NCI-H226 (cell line): ENCODE measurements at regions not wholly inside any gene's neighbourhood (a gene's known extent, or its start where the extent isn't known, plus 50 kb on each side); places are given as distances from the start of the nearest gene placed in this dataset.

Experiments
- DNase-seq: peaks from one replicate; pipeline ENCODE4 v3.0.0-alpha.2; 2015

DNA sequence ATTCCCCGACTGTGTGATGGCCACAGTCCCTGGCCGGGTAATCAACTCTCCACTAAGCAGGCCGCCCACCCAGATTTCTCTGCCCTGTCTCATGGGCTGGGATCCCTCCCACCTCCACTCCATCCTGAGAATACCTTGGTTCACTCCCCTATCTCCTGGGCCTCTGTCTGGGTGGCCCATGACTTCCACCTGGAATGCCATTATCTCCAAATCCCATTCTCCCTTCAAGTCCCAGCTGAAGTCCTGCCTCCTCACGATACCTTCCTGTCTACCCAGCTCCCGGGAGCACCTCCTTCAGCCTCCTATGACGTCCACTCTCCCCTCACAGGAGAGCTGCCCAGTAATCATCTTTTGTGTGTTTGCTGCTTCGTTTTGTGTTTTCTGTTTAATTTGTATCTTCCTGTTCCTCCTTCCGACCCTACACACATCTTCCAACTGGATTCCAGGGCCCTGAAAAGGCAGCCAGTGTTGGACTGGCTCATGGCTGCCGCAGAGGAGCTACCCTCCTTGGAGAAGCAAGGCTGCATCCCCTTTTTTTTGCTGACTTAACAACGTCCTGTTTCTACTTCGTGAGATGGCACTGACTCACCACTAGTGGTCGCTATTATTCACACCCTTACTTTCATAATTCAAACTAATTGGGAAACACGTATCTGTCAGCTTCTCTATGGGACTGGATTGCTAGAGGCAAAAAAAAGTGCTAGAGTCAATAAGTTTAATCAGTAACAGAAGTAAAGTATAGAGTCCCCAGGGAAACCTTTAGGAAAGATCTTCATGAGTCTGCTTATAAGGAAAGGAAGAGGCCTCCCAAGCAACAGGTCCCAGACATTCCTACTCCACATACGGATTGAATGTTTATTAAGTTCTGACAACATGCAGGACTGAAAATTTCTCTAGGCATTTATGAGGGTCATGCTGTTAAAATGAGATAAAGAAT lies 171.9 kb upstream of the GATA6 start:
- DNase-seq = peak; percentile 19

DNA sequence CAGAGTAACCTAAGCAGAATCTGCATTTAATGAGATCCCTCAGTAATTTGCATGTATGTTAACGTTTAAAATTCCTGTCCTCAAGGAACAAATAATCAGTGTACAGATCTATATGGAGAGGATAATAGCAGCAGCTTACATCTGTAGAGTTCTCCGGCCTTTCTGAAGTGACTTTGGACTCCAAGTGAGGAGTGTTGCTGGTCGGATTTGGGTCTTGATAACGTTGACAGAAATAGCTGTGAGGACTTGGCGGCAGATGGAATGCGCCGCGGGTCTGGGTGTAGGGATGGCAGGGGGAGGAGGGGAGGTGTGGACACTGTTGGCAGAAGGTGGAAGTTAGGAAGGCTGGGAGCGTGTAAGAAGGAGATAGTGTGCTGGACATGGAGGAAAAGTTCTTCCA lies 170.9 kb upstream of the GATA6 start:
- DNase-seq = no peak

DNA sequence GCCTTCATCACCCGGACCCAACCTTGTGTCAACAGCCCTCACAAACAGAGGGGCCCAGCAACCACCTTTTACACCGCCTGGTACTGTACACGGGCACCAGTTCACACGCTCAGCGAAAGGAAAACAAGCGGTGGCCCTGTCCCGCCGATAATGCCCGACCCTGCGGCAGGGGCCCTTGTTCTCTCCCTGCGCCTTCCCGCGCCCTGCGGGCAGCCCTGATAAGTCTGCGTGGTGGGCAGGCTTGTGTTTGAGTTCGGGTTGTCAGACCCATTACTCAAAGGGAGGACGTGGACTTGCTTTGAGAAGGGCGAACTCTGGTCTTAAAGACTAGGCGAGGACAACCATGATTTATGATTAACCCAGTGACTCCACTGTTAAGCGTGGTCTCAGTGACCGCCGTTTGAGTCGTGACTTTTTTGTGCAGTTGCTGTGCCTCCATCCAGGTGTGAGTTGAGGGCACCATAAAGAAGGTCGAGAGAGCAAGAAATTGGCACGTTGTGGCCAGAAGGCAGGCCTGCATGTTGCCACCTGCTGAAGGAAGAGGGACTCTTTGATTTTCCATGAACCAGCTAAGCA lies 167.4 kb upstream of the GATA6 start:
- DNase-seq = no peak

DNA sequence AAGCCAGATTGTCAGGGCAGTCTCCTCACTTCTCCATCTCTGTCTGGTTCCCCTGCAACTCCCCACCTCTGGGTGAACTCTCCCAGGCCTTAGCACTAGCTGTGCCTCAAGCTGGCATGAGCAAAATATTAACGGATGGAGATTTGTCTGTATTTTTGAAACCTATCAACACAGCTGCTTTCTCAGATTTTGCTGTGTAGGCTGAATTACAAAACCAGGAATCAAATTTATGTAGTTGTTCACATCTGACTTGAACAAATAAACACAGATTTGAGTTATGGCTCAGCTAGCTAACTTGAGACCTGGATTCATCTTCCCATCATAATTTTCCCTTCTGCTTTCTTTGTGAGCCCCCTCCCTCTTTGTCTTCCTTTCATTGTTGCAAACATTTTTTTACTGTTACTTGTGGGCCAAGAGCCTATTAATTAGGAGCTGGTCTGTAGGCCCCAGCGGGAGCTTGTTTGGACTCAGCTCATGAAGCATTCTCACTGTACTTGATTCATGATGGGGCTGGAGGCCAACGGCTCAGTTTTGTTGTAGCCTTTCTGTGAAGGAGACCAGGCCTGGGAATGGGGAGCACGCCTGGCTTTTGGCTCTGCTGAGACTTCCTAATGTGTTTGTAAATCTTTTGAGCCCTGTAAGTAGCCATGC lies 164.1 kb upstream of the GATA6 start:
- no peak for DNase-seq

DNA sequence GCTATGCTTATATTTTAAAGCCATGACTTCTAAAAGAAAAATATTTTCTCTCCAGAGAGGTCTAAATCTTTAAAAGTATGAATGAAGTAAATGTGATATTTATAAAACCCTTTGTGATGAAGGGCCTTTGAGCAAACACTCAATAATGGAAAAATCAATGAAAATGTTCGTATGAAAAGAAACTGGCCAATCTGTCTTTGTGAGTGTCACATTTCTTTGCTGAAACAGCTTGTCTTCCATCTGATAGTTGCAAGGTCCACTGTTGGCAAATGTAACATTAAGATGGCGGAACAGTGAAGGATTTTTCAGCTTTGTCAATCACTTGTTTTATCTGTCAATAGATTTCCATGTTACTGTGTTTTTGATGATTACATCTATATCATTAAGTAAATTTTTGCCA lies 162.9 kb upstream of the GATA6 start:
- no peak for DNase-seq

DNA sequence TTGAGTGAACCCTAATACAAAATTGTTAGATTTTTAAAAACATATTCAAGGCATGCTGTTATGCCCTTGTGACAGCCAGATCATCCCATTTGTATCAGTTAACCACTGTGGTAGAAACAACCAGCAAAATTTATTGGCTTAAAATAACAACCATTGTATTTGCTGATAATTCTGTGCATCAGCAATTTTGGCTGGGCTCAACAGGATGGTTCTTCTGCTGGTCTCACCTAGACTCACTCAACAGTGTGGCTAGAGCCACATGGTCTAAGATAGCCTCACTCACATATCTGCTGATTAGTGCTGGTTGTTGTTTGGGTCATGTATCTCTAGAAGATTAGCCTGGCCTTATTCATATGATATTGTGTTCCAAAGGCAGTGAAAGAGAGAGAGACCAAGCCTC lies 160.1 kb upstream of the GATA6 start:
- no peak for DNase-seq

DNA sequence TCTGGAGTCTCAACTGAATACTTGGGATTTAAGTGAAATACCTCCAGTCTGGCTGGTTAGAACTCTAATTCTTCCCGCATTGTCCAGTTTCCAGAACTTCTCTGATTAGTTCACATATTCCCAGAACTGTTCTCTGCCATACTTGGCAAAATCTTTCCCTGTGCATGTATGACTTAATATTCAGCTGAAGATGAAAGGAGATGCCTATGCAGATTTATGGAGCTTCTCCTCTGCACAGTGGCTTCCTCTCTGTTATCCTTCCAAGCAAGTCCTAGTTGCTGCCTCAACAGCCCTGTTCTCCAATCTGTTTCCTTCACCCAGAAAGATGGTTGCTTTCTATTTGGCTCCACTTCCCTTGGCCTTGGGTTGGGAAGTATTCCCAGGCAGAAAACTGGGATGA lies 155.4 kb upstream of the GATA6 start:
- no peak for DNase-seq

DNA sequence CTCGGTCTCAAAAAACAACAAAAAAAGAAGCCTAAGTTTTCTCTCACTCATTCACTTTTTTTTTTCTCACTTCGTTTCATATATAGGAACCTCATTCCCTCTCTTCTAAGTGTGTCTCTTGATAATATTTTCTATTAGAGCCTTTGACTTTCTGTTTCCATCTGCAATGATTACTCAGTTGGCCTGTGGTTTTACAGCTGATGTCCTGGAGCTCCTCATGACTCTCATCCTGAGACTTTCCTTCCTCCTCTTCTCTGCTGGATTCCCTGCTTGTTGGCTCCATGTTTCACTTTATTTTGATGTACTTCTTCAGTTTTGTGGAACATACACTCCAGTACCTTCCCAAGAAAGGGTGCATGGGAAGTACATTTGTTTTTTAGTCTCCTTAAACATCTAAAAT lies 154.2 kb upstream of the GATA6 start:
- DNase-seq = no peak

DNA sequence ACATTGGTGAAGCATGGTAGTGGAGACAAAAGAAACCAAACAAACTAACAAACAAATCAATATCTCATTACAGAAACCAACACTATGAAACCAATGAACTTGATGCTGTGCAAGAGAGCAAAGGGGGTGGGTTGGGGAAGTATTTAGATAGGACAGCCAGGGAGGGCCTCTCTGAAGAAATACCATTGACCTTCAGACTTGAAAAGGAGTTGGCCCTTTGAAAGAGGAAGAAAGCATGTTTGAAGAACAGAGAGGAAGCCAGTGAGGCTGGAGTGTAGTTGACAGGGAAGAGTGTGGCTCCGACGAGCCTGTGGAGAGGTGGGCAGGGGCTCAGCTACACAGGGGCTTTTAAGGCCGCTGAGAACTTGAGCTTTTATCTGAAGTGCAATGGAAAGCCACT lies 151.0 kb upstream of the GATA6 start:
- no peak for DNase-seq

DNA sequence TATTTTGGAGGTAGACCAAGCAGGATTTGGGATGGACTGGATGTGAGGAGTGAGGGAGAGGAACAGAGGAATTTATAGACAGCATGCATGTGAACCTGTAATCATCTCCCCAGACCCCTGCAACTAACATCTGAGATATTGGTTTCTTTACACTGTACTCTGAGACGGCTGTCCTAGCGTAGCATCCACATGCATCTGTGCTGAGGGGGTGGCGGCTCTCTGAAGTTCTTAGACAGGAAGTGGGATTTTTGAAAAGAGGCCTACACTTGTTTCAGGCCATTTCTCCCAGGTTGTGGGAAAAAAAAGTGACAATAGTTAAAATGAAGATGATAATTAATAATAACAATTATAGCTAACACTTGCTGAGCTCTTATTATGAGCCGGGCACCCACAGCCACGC lies 150.2 kb upstream of the GATA6 start:
- no peak for DNase-seq

DNA sequence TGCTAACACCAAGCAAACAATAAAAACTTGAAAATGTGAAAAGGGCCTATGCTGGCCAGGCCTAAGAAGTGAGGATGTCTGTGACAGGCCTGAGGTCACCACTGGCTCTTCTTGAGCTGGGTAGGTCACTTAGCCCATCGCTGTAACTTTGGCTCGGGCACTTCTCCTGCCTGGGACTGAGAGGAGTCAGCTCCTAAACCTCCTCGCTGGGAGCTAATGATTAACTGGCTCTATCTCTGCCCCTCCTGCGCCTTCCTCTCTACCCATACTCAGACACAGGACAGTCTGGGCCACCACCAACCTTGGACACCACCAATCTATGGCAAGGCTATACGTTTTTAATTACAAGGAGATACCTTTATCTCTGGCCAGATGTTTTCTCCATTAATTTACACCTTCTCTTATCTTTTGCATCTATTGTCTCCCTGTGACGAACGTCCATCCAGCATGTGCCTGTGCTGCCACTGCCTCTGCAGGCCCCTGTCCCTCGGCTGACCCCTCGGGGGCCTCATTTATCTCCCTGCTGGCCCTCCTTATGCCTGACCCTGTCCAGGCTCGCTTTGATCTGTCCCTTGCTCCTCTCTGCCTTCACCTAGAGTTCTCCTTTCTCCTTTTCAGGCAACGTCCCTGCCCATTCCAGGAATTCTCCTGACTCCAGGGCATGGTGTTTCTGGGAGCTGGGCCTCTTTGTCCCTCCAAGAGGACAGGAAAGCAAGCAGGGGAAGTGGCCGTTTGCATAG lies 149.1 kb upstream of the GATA6 start:
- no peak for DNase-seq

DNA sequence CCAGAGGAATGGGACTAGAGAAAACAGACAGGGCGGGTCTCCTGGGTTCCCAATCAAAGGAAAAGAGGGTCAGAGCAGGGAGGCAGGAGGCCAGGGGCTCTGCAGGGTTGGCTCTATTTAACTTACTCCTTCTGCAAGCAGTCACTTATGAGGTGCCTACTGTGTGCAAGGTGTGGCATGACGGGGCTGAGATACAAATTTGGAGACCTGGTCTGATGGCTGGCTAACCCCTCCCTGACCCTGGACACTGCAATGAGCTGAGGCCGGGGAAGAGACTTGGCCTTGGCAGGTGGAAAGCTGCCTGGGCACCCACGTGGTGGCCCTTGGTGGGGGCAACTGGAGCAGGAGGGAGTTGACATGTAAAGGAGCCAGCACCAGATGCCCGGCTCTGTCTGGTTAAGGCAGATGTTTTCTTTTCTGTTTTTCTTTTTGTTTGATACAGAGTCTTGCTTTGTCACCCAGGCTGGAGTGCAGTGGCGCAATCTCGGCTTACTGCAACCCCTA lies 148.5 kb upstream of the GATA6 start:
- no peak for DNase-seq

DNA sequence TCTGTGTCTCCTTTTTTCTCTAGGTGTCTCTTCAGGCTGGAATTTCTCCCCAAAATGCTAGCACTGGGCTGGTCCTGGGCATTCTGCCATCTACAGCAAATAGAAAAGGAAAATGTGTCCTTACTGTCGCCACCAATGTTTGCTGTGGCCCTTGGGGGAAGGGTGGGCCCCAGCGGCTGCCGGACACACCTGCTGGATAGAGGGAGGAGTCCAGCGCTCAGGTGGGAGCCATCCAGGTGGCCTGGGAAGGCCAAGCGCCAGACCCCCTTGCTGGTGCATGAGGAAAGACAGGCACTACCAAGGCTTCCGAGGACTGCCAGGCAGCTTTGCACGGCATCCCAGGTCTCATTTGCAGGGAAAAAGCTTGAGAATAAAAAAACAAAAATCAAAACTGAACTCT lies 147.7 kb upstream of the GATA6 start:
- no peak for DNase-seq

DNA sequence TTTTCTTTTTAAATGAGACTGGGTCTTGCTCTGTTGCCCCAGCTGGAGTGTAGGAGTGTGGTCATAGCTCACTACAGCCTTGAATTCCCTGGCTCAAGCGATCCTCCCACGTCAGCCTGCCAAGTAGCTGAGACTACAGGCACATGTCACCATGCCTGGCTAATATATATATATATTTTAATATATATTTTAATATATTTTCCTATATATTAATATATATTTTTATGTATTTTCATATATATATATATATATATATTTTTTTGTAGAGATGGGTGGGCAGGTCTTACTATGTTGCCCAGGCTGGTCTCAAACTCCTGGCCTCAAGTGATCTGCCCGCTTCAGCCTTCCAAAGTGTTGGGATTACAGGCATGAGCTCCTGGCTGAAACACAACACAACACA lies 144.5 kb upstream of the GATA6 start:
- no peak for DNase-seq

DNA sequence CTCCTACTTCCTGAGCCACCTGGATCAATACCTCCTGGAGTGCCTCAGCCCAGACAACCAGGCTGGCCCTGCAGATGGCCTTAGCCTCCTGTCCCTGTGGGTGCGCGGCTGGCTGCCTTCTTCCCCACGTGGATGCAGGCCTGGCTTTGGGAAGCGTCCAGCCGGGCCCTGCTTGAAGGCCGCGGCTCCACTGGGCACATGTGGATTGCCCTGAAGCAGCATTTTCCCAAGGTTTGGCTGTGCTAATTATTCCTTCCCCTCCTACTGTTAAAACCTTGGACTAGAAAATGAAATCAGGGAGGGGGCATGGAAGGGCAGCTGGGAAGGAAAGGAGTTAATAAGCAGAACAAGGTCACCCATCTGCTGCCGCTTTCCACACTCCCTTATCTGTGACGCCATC lies 143.0 kb upstream of the GATA6 start:
- no peak for DNase-seq

DNA sequence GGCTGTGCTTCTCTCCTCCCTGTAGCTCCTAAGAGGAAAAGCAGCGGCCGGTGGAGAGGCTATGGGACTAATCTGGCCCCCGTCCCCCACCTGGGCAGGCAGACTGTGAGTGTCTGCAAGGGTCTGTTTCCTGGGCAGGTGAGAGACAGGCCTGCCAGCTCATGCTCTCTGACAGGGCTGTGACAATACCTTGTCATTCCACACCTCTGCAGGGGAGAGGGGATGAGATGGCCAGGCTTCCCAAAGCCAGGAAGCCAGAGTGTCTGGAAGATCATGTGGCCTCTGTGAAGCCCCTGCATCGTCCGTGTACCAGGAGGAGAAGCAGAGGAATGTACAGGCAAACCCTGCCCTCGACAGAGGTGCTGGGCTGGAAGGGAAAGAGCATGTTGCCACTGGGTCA lies 142.5 kb upstream of the GATA6 start:
- DNase-seq = no peak

DNA sequence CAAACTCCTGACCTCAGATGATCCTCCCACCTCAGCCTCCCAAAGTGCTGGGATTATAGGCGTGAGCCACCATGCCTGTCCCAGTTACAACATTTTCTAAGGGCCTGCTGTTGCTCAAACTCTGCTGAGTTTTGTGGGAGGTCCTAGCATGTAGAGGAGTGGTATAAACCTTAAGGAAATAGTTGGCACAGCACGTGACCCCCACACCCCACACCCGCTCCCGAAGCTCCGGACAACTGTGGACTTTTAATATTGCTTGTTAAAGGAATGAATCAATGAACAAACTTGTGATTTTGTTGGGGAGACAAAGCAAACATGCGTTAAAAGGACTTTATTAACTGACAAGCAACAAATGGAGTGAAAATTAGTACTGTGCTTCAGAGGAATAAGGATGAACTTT lies 137.8 kb upstream of the GATA6 start:
- DNase-seq = no peak

DNA sequence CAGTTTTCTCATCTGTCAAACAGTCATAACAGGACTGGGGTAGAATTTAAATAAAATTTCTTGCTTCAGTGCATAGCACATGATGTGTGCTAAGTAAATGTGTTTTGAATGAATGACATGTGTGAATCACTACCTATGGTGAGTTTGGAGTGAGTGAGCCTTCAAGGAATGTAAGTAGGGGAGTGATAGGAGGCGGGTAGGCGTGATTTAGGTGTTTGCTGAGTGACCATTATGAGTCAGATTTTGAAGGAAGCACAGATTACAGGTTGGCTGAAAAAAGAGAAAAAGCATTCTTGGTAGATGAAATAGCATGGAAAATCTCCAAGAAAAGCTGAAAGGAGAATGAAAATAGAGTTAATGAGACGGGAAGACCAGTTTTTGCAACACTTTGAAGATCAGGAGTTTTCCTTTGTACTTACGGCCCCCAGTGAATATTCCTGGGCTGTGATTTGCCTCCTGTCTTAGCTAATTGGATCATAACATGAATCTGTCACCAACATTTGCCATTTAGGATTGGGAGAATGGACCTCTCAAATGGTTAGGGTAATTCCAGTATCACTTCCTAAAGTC lies 136.9 kb upstream of the GATA6 start:
- peak; percentile 97 for DNase-seq

DNA sequence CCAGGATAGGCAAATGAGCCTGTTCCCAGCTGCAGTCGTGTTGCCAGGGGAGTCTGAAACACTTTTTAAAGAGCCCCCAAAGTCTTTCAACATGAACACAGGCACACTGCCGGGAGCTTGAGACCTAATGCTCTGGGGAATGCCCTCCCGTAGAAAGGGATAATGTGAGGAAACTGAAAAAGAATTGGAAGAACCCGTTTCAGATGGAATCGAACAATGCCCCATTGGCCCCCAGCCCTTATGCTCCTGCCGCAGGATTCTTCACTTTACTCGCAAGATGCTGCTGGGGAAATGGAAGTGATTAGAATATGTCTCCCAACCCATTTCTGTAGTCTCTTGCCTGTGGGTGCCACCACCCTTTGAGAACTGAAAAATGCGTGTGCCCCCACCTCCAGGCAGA lies 136.3 kb upstream of the GATA6 start:
- DNase-seq = no peak

DNA sequence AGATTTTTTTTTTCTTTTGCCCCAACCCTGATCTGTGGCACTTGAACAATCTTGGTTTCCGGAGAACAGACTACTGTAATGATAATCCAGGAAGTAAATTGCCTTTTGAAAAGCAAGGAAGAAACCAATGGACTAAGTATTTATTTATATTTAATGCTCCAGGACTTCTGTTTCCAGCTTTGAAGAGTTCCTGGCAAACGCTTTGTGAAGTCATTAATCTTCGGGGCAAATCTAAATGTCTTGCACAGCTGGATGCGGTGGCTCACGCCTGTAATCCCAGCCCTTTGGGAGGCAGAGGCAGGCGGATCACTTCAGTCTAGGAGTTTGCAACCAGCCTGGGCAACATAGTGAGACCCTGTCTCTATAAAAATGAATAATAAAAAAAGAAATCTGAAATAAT lies 135.1 kb upstream of the GATA6 start:
- DNase-seq = no peak

DNA sequence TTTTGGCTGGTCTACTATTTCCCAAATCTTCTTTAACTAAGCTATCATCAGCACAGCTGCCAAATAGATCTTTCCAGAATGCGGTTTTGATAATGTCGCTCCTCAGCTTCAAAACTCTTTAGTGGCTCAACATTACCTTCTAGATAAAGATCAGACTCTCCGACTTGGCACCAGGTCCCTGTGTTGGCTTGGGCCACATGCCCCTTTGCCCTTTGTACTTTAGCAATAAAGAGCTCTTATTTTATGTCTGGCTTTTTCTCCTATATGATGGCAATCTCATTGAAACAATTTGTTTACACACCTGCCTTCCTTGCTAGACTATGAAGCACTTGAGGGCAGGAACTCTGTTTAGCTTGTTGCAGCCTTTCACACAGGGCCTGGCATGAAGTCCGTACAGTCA lies 128.9 kb upstream of the GATA6 start:
- DNase-seq = no peak

DNA sequence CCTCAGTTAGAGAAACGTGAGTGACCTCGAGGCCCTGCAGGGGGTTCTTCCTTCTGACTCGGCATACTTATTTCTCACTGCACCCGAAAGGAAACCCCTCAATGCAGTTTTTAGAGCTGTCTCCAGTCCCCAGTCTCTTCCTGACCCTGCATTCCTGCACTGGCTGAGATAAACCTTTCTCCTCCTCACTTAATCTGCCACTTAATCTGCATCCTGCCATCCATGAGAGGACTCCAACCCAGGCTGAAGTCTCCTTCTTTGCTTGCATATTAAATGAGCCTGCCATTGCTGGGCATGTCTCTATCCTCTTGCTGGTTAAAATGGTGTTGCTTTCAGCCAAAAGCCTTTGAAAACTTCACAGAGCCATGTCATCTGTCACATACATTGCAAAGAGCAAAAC lies 125.6 kb upstream of the GATA6 start:
- no peak for DNase-seq
